ENCODE measurements at regions not wholly inside any gene's neighbourhood (a gene's known extent, or its start where the extent isn't known, plus 50 kb on each side); places are given as distances from the start of the nearest gene placed in this dataset.

DNA sequence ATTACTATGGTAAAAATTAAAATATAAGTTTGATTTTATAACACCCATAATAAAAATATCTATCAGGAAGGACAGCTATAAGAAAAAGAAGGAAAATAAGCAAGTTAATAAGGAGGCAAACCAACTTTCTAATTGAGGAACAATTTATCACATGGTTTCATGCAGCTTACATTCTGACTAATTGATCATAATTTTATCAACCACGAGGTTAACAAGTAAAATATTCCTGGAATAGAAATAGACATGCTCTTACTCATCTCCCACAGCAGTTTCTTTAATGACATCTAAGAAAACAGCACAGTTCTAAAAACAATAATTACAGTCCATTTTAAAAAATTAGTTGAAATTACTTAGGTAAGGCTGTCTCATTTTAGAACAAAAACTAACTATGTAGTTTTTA is 130.8 kb upstream of the KRR1 start:
- CTCF ChIA-PET = no interaction called here
- TF ChIP-seq, protein P1, sequence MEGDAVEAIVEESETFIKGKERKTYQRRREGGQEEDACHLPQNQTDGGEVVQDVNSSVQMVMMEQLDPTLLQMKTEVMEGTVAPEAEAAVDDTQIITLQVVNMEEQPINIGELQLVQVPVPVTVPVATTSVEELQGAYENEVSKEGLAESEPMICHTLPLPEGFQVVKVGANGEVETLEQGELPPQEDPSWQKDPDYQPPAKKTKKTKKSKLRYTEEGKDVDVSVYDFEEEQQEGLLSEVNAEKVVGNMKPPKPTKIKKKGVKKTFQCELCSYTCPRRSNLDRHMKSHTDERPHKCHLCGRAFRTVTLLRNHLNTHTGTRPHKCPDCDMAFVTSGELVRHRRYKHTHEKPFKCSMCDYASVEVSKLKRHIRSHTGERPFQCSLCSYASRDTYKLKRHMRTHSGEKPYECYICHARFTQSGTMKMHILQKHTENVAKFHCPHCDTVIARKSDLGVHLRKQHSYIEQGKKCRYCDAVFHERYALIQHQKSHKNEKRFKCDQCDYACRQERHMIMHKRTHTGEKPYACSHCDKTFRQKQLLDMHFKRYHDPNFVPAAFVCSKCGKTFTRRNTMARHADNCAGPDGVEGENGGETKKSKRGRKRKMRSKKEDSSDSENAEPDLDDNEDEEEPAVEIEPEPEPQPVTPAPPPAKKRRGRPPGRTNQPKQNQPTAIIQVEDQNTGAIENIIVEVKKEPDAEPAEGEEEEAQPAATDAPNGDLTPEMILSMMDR (IDR thresholded peaks at IDR 0.05) = no peak
- intact Hi-C loops (cut with micrococcal nuclease) = loop anchor here (5.0 to 10.0 kb wide), 6 partner anchors 175 to 913 kb away; partner anchors contain the start of genes GLIPR1L2 and OSBPL8
- ATAC-seq (ENCODE audit: low read depth) = no peak
- no peaks in the 10 kb centered on the region for H3K27me3 Mint-ChIP-seq
- no peak for DNase-seq
- no peak overlapping the region for H3K4me3 Mint-ChIP-seq
- no peaks in the 10 kb centered on the region for H3K9me3 Mint-ChIP-seq
- peaks cover 33% of the 10 kb centered on the region for H3K4me1 Mint-ChIP-seq
- POLR2A ChIA-PET = interaction anchor here (0.6 to 1.6 kb wide), 4 partner anchors 73 to 706 kb away, joined by 3 to 8 read pairs (median 3); partner anchors contain the start of genes BBS10 and PHLDA1
- H3K27ac Mint-ChIP-seq = no peak overlapping the region
- H3K36me3 Mint-ChIP-seq (ENCODE audit: low read depth) = no peaks in the 10 kb centered on the region

DNA sequence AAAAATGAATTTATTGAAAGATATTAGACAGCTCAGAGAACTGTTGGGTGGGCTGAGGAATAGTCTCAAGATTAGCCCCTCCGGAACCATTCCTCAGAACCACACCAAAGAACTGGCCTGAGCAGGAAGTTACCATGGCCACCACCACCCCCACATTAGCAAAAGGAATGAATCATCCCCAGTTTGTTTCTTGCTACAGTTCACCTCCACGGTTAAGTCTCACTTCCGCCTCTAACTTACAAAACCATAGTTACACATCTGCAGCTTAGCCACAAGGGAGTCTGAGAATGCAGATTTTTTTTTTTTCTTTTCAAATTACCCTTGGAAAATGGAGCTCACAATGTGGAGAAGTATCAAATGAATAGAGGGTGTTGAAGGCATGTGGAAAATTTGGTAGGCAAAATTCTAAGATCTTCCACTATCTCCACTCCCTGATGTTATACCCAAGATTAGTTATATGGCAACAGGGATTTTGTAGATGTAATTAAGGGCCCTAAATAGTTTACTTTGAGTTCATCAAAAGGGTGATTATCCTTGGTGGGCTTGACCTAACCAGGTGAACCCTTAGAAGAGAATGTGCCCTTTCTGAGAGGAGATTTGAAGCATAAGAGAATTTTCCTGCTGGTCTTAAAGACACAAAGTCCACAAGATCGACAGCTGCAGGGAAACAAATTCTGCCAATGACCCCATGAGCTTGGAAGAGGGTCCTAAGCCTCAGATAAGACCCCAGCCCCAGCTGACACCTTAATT is 129.8 kb upstream of the KRR1 start:
- DNase-seq (no peak), ATAC-seq (ENCODE audit: low read depth) (peak; percentile 96)
- TF ChIP-seq, protein P1 (IDR thresholded peaks at IDR 0.05) = no peak
- H3K36me3 Mint-ChIP-seq (ENCODE audit: low read depth) = no peaks in the 10 kb centered on the region
- H3K4me3 Mint-ChIP-seq = peak overlapping the region; percentile 26
- peaks cover under 1% of the 10 kb centered on the region for H3K27me3 Mint-ChIP-seq
- intact Hi-C loops (cut with micrococcal nuclease) = loop anchor here (2.0 to 10.0 kb wide), 7 partner anchors 176 to 914 kb away; partner anchors contain the start of genes GLIPR1L2, OSBPL8 and PHLDA1
- ChIA-PET POLR2A (interaction anchor here (0.9 to 1.6 kb wide), 4 partner anchors 158 to 442 kb away, joined by 3 to 8 read pairs (median 4); partner anchors contain the start of gene PHLDA1), CTCF (no interaction called here)
- H3K4me1 Mint-ChIP-seq = peaks cover 33% of the 10 kb centered on the region
- H3K9me3 Mint-ChIP-seq = no peaks in the 10 kb centered on the region
- H3K27ac Mint-ChIP-seq = peak overlapping the region; percentile 51

DNA sequence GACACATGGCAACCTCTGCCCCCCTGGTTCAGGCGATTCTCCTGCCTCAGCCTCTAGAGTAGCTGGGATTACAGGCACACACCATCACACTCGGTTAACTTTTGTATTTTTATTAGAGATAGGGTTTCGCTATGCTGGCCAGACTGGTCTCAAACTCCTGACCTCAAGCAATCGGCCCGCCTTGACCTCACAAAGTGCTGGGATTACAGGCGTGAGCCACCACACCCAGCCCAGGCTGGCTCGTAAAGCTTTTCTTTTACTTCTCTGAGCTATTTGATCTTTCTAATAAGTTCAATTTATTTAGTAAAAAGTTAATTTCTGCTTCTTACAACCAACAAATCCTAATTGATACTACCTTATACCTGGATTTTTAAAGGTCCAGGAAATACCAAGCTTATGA is 127.4 kb upstream of the KRR1 start:
- H3K27me3 Mint-ChIP-seq = peaks cover 3% of the 10 kb centered on the region
- H3K9me3 Mint-ChIP-seq = no peaks in the 10 kb centered on the region
- peaks cover 21% of the 10 kb centered on the region for H3K4me1 Mint-ChIP-seq
- TF ChIP-seq, protein P1 (IDR thresholded peaks at IDR 0.05) = no peak
- H3K27ac Mint-ChIP-seq = no peak overlapping the region
- intact Hi-C loops (cut with micrococcal nuclease) = no loop called here
- H3K36me3 Mint-ChIP-seq (ENCODE audit: low read depth) = no peaks in the 10 kb centered on the region
- no peak overlapping the region for H3K4me3 Mint-ChIP-seq
- ChIA-PET POLR2A (no interaction called here), CTCF (no interaction called here)
- ATAC-seq (ENCODE audit: low read depth) = no peak
- no peak for DNase-seq

DNA sequence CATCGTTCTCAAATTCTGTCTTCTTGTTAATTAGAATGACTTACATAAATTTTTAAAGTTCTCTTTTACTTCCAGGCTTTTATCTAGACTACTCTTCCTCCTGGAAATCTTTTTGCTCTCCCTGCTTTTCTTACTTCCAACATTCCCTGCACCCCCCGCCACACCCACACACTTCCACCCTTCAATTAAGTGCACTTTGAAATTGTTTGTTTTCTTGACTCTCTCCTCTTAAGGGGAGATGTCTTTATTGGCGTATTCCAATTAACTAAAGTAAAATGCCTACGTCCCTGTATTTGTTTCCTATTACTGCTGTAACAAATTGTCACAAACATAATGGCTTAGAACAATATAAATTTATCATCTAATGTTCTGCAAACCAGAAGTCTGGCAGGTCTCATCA is 125.2 kb upstream of the KRR1 start:
- no peaks in the 10 kb centered on the region for H3K9me3 Mint-ChIP-seq

More for the DNA sequence above, 125.2 kb upstream of the KRR1 start:
- no peak for DNase-seq
- Mint-ChIP-seq H3K4me1 (peaks cover 12% of the 10 kb centered on the region), H3K36me3 (ENCODE audit: low read depth) (no peaks in the 10 kb centered on the region), H3K27ac (no peak overlapping the region), H3K4me3 (no peak overlapping the region), H3K27me3 (peaks cover 3% of the 10 kb centered on the region)
- intact Hi-C loops (cut with micrococcal nuclease) = no loop called here
- ATAC-seq (ENCODE audit: low read depth) = no peak
- CTCF ChIA-PET = no interaction called here
- TF ChIP-seq, protein P1 (IDR thresholded peaks at IDR 0.05) = no peak
- POLR2A ChIA-PET = no interaction called here
